IMR-90 (cell line): ENCODE measurements at regions not wholly inside any gene's neighbourhood (a gene's known extent, or its start where the extent isn't known, plus 50 kb on each side); places are given as distances from the start of the nearest gene placed in this dataset.

Experiments used
- ATAC-seq: fragments of 200-7000 bp; cut with Tn5 transposase; 2 replicates; pipeline ENCODE4 v1.9.1; 2020; ENCODE audit warnings: low read depth, mild to moderate bottlenecking, moderate library complexity
- BruUV-seq: library from RNA; stranded (reverse); fragments of 400-500 nt; replicated peaks from 2 replicates; lab custom pipeline; 2021; lab: Mats Ljungman, UMichigan
- CTCF ChIA-PET: fragments of 300-600 bp; formaldehyde crosslinking; extraction: SDS; loops from one replicate; lab custom pipeline; 2021; ENCODE audit warnings: antibody characterized with exemption; lab: Yijun Ruan, JAX
- POLR2A ChIA-PET: fragments of 300-600 bp; sonication (Branson Sonifier 250); formaldehyde crosslinking; loops from one replicate; lab custom pipeline; 2022; ENCODE audit warnings: antibody characterized with exemption; ENCODE audit not compliant: unreplicated experiment; lab: Charles Lee
- DNase-seq: peaks from one replicate; pipeline ENCODE4 v3.0.0; 2013
- H2AFZ ChIP-seq: replicated peaks from 2 replicates; pipeline ENCODE3; 2013; ENCODE audit warnings: low read length, mild to moderate bottlenecking; ENCODE audit not compliant: poor library complexity
- H2AK5ac ChIP-seq: 2 replicates; pipeline ENCODE4 v1.6.1; 2013; ENCODE audit warnings: low read depth, low read length, inconsistent platforms
- H2AK9ac ChIP-seq: replicated peaks from 2 replicates; pipeline ENCODE3; 2013; ENCODE audit warnings: mild to moderate bottlenecking, low read depth, low read length, moderate library complexity; ENCODE audit not compliant: poor library complexity
- H2BK120ac ChIP-seq: 2 replicates; pipeline ENCODE4 v1.6.1; 2013; ENCODE audit warnings: low read depth, low read length, inconsistent platforms
- H2BK15ac ChIP-seq: 3 replicates; pipeline ENCODE4 v1.6.1; 2013; ENCODE audit warnings: low read depth, low read length, inconsistent platforms
- H2BK20ac ChIP-seq: 2 replicates; pipeline ENCODE4 v1.6.1; 2013; ENCODE audit warnings: low read depth, mild to moderate bottlenecking, inconsistent platforms, low read length, moderate library complexity
- H2BK5ac ChIP-seq: 2 replicates; pipeline ENCODE4 v1.6.1; 2013; ENCODE audit warnings: mild to moderate bottlenecking, low read depth, low read length, inconsistent platforms; ENCODE audit not compliant: poor library complexity, severe bottlenecking
- H3K14ac ChIP-seq: replicated peaks from 2 replicates; pipeline ENCODE4 v1.6.1; 2013; ENCODE audit warnings: low read depth, low read length, inconsistent platforms
- H3K18ac ChIP-seq: 2 replicates; pipeline ENCODE4 v1.6.1; 2013; ENCODE audit warnings: low read depth, low read length, control low read depth
- H3K23ac ChIP-seq: 2 replicates; pipeline ENCODE4 v1.6.1; 2013; ENCODE audit warnings: low read depth, low read length, inconsistent platforms
- H3K27ac ChIP-seq: 2 replicates; pipeline ENCODE4 v1.5.1; 2013; ENCODE audit warnings: mild to moderate bottlenecking, control low read depth, low read length; ENCODE audit not compliant: insufficient read depth
- H3K27me3 ChIP-seq: 2 replicates; pipeline ENCODE4 v1.6.1; 2013; ENCODE audit warnings: low read length; ENCODE audit not compliant: control insufficient read depth, insufficient read depth
- H3K36me3 ChIP-seq: 2 replicates; pipeline ENCODE4 v1.6.1; 2013; ENCODE audit warnings: low read length, mixed read lengths; ENCODE audit not compliant: control insufficient read depth, insufficient read depth
- H3K4ac ChIP-seq: 2 replicates; pipeline ENCODE4 v1.6.1; 2013; ENCODE audit warnings: low read depth, low read length, inconsistent platforms
- H3K4me1 ChIP-seq: 2 replicates; pipeline ENCODE4 v1.6.1; 2013; ENCODE audit warnings: low read length, mixed read lengths; ENCODE audit not compliant: control insufficient read depth, insufficient read depth
- H3K4me2 ChIP-seq: 2 replicates; pipeline ENCODE4 v1.6.1; 2013; ENCODE audit warnings: low read depth, mild to moderate bottlenecking, control low read depth, low read length, moderate library complexity
- H3K4me3 ChIP-seq: 2 replicates; pipeline ENCODE4 v1.5.1; 2013; ENCODE audit warnings: low read depth, mild to moderate bottlenecking, control low read depth, low read length, moderate library complexity; ENCODE audit not compliant: insufficient read depth
- H3K56ac ChIP-seq: 2 replicates; pipeline ENCODE4 v1.6.1; 2013; ENCODE audit warnings: low read length, inconsistent platforms; ENCODE audit not compliant: insufficient read depth; ENCODE audit errors: extremely low read depth
- H3K79me1 ChIP-seq, 2 experiments: 2 replicates each; pipeline ENCODE4 v1.6.1; 2013; ENCODE audit warnings: low read length in 2 of 2, inconsistent platforms in 1 of 2, low read depth in 1 of 2
- H3K9ac ChIP-seq: 2 replicates; pipeline ENCODE4 v1.6.1; 2013; ENCODE audit warnings: low read depth, low read length, control low read depth
- H3K9me1 ChIP-seq: 2 replicates; pipeline ENCODE4 v1.6.1; 2013; ENCODE audit warnings: low read length, inconsistent platforms; ENCODE audit not compliant: insufficient read depth
- H3K9me3 ChIP-seq: 2 replicates; pipeline ENCODE4 v1.6.1; 2013; ENCODE audit warnings: low read length; ENCODE audit not compliant: control insufficient read depth, insufficient read depth
- H4K20me1 ChIP-seq: 2 replicates; pipeline ENCODE4 v1.6.1; 2013; ENCODE audit warnings: low read length, inconsistent platforms; ENCODE audit not compliant: insufficient read depth
- H4K5ac ChIP-seq: 2 replicates; pipeline ENCODE4 v1.6.1; 2013; ENCODE audit warnings: mild to moderate bottlenecking, low read depth, low read length, control low read depth
- H4K8ac ChIP-seq, 2 experiments: 2 replicates each; pipeline ENCODE4 v1.6.1; 2013; ENCODE audit warnings: low read depth in 2 of 2, low read length in 2 of 2, control low read depth in 1 of 2, inconsistent platforms in 1 of 2
- H4K91ac ChIP-seq: 2 replicates; pipeline ENCODE4 v1.6.1; 2013; ENCODE audit warnings: low read depth, low read length, inconsistent platforms; ENCODE audit not compliant: insufficient read depth
- MXI1 ChIP-seq: IDR thresholded peaks from 2 replicates; pipeline ENCODE4 v1.6.1; 2012; ENCODE audit warnings: low read depth, mild to moderate bottlenecking, low read length, moderate library complexity, borderline replicate concordance
- WGBS, 2 experiments: methylation state at CpG; one replicate each; pipeline versions ENCODE4 v1.1.5 to v1.1.7; 2013; ENCODE audit warnings: missing lambda C conversion rate in 2 of 2; ENCODE audit not compliant: insufficient read length in 1 of 2; ENCODE audit errors: extremely low coverage in 2 of 2; 5-methylcytosine and 5-hydroxymethylcytosine counted together
- dilution Hi-C: fragments of 300-500 bp; cut with HindIII; formaldehyde crosslinking; loops from one replicate; pipeline ENCODE4 v1.14.3; 2018; ENCODE audit warnings: low sequenced_read_pairs; ENCODE audit not compliant: unreplicated experiment
- in situ Hi-C: fragments of 300-500 bp; cut with MboI; formaldehyde crosslinking; loops from 3 replicates; pipeline ENCODE4 v1.14.3; 2019; ENCODE audit warnings: low sequenced_read_pairs, inconsistent platforms, mixed read lengths
- intact Hi-C: fragments of 100-400 bp; cut with micrococcal nuclease; formaldehyde crosslinking; loops from 2 replicates; pipeline ENCODE4 v1.10.0; 2022

DNA sequence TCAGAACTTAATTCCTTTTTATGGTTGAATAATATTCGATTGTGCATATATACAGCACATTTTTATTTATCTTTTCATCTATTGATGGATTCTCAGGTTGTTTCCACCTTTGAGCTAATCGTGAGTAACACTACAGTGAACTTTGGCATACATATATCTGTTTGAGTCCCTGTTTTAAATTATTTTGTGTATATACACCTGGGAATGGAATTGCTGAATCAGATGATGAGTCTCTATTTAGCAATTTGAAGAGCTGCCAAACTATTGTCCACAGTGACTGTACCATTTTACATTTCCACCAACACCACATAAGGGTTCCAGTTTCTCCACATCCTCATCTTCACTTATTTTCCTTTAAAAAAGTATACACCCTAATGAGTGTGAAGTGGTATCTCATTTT, 166.2 kb upstream of the FGF13 start:
- ChIA-PET POLR2A (no interaction called here), CTCF (no interaction called here)
- Histone ChIP-seq H2BK5ac (no peak overlapping the region), H4K8ac (no peak overlapping the region), H3K9ac (no peak overlapping the region), H4K5ac (no peak overlapping the region), H2AK9ac (no peak overlapping the region), H2BK15ac (no peak overlapping the region), H2BK20ac (no peak overlapping the region), H3K9me3 (no peaks in the 10 kb centered on the region), H2BK120ac (no peak overlapping the region), H2AK5ac (no peak overlapping the region), H2AFZ (no peak overlapping the region), H3K4me2 (no peak overlapping the region), H3K79me1 (no peaks in the 10 kb centered on the region), H3K14ac (no peak overlapping the region), H3K27me3 (no peaks in the 10 kb centered on the region), H4K20me1 (no peaks in the 10 kb centered on the region), H3K23ac (no peak overlapping the region), H3K27ac (no peak overlapping the region), H3K36me3 (no peaks in the 10 kb centered on the region), H4K91ac (no peak overlapping the region), H3K4ac (no peak overlapping the region), H3K4me3 (no peak overlapping the region), H3K56ac (no peak overlapping the region), H3K4me1 (no peaks in the 10 kb centered on the region), H3K9me1 (no peaks in the 10 kb centered on the region), H3K18ac (no peak overlapping the region)
- WGBS, 2 experiments = no CpG with 5 or more reads among the region's 2 CpGs
- intact Hi-C loops (no loop called here), dilution Hi-C loops (no loop called here), in situ Hi-C loops (no loop called here)
- TF ChIP-seq MXI1 = no peak
- no TSS peak for BruUV-seq
- ATAC-seq (no peak), DNase-seq (no peak)
